Liver (tissue), 8 donors: ENCODE measurements at regions not wholly inside any gene's neighbourhood (a gene's known extent, or its start where the extent isn't known, plus 50 kb on each side); places are given as distances from the start of the nearest gene placed in this dataset.

ENCODE experiments used
- DNase-seq: peaks from one replicate; pipeline ENCODE4 v3.0.0-alpha.2; 2017; ENCODE audit warnings: low spot score
- H3K27ac ChIP-seq, 2 donors: one replicate each; pipeline ENCODE4 v1.7.0; 2013; ENCODE audit warnings: inconsistent platforms in 2 of 2, low read length in 2 of 2, control low read depth in 1 of 2, low read depth in 1 of 2, mild to moderate bottlenecking in 1 of 2
- H3K27me3 ChIP-seq, 4 donors: one replicate each; pipeline versions ENCODE4 v1.6.1 to v1.7.0; 2013; ENCODE audit warnings: low read length in 3 of 4, inconsistent platforms in 1 of 4, mild to moderate bottlenecking in 1 of 4, moderate library complexity in 1 of 4; ENCODE audit not compliant: control insufficient read depth in 4 of 4, insufficient read depth in 4 of 4
- H3K36me3 ChIP-seq, 4 donors: one replicate each; pipeline versions ENCODE4 v1.6.1 to v1.7.0; 2013; ENCODE audit warnings: low read length in 3 of 4, mild to moderate bottlenecking in 3 of 4, low read depth in 1 of 4, moderate library complexity in 1 of 4; ENCODE audit not compliant: control insufficient read depth in 4 of 4, insufficient read depth in 3 of 4
- H3K4me1 ChIP-seq, 4 donors: one replicate each; pipeline versions ENCODE4 v1.6.1 to v1.7.0; 2013; ENCODE audit warnings: low read length in 3 of 4, mild to moderate bottlenecking in 3 of 4, moderate library complexity in 1 of 4; ENCODE audit not compliant: control insufficient read depth in 4 of 4, insufficient read depth in 4 of 4
- H3K4me3 ChIP-seq, 3 donors: one replicate each; pipeline versions ENCODE4 v1.6.1 to v1.7.0; 2013; ENCODE audit warnings: low read length in 3 of 3, control low read depth in 1 of 3, low read depth in 1 of 3, mild to moderate bottlenecking in 1 of 3
- H3K9ac ChIP-seq, 2 donors: one replicate each; pipeline ENCODE4 v1.7.0; 2013; ENCODE audit warnings: low read length in 2 of 2, mild to moderate bottlenecking in 2 of 2, moderate library complexity in 2 of 2, control low read depth in 1 of 2, low read depth in 1 of 2
- H3K9me3 ChIP-seq, 4 donors: one replicate each; pipeline versions ENCODE4 v1.6.1 to v1.7.0; 2013; ENCODE audit warnings: low read length in 3 of 4; ENCODE audit not compliant: control insufficient read depth in 4 of 4
- ATF3 ChIP-seq: IDR thresholded peaks from 2 replicates; pipeline ENCODE4 v1.6.1; 2016; ENCODE audit warnings: antibody characterized with exemption
- CTCF ChIP-seq: fragments of 150-350 bp; IDR thresholded peaks from 2 replicates; pipeline ENCODE4 v1.5.1; 2017; ENCODE audit warnings: improper control_type of control experiment, low read depth, low read length; ENCODE audit not compliant: missing input control
- EGR1 ChIP-seq, 2 donors: IDR thresholded peaks; 2 replicates each; pipeline ENCODE4 v1.6.1; 2016 to 2018; ENCODE audit warnings: antibody characterized with exemption in 2 of 2, low read depth in 2 of 2
- FOXA1 ChIP-seq: IDR thresholded peaks from 2 replicates; pipeline ENCODE4 v1.6.1; 2016; ENCODE audit warnings: antibody characterized with exemption
- FOXA2 ChIP-seq: IDR thresholded peaks from 2 replicates; pipeline ENCODE4 v1.6.1; 2016; ENCODE audit warnings: antibody characterized with exemption
- GABPA ChIP-seq, 2 donors: IDR thresholded peaks in 1 of 2; conservative IDR thresholded peaks in 1 of 2; 2 replicates each; pipeline ENCODE4 v1.6.1; 2016; ENCODE audit warnings: antibody characterized with exemption in 2 of 2, mild to moderate bottlenecking in 1 of 2, moderate library complexity in 1 of 2
- HNF4A ChIP-seq, 2 donors: conservative IDR thresholded peaks; 2 replicates each; pipeline ENCODE4 v1.6.1; 2016; ENCODE audit warnings: antibody characterized with exemption in 2 of 2, mild to moderate bottlenecking in 2 of 2
- HNF4G ChIP-seq: IDR thresholded peaks from 2 replicates; pipeline ENCODE4 v1.6.1; 2016; ENCODE audit warnings: antibody characterized with exemption
- JUND ChIP-seq, 2 donors: IDR thresholded peaks; 2 replicates each; pipeline ENCODE4 v1.6.1; 2016; ENCODE audit warnings: antibody characterized with exemption in 2 of 2
- MAX ChIP-seq: IDR thresholded peaks from 2 replicates; pipeline ENCODE4 v1.6.1; 2016; ENCODE audit warnings: antibody characterized with exemption
- NR2F2 ChIP-seq: IDR thresholded peaks from 2 replicates; pipeline ENCODE4 v1.6.1; 2016; ENCODE audit warnings: antibody characterized with exemption
- RAD21 ChIP-seq, 2 donors: IDR thresholded peaks; 2 replicates each; pipeline ENCODE4 v1.6.1; 2016; ENCODE audit warnings: antibody characterized with exemption in 2 of 2, mild to moderate bottlenecking in 2 of 2
- REST ChIP-seq: IDR thresholded peaks from 2 replicates; pipeline ENCODE4 v1.6.1; 2016; ENCODE audit warnings: antibody characterized with exemption, mild to moderate bottlenecking
- RXRA ChIP-seq, 2 donors: IDR thresholded peaks; 2 replicates each; pipeline ENCODE4 v1.6.1; 2017 to 2018; ENCODE audit warnings: antibody characterized with exemption in 2 of 2, mild to moderate bottlenecking in 1 of 2
- SP1 ChIP-seq: IDR thresholded peaks from 2 replicates; pipeline ENCODE4 v1.6.1; 2018; ENCODE audit warnings: antibody characterized with exemption, mild to moderate bottlenecking
- TAF1 ChIP-seq: conservative IDR thresholded peaks from 2 replicates; pipeline ENCODE4 v1.6.1; 2016; ENCODE audit warnings: antibody characterized with exemption, mild to moderate bottlenecking
- YY1 ChIP-seq: IDR thresholded peaks from 2 replicates; pipeline ENCODE4 v1.6.1; 2016; ENCODE audit warnings: antibody characterized with exemption, mild to moderate bottlenecking
- ZBTB33 ChIP-seq: IDR thresholded peaks from 2 replicates; pipeline ENCODE4 v1.6.1; 2016; ENCODE audit warnings: antibody characterized with exemption
- WGBS: extraction: QIAGEN DNeasy Blood & Tissue Kit; methylation state at CpG from one replicate; pipeline ENCODE4 v1.1.7; 2013; 5-methylcytosine and 5-hydroxymethylcytosine counted together
- donor health status: healthy.
- donor health status: healthy.
- donor health status: healthy.
- donor health status: healthy.
- donor health status: healthy.

DNA sequence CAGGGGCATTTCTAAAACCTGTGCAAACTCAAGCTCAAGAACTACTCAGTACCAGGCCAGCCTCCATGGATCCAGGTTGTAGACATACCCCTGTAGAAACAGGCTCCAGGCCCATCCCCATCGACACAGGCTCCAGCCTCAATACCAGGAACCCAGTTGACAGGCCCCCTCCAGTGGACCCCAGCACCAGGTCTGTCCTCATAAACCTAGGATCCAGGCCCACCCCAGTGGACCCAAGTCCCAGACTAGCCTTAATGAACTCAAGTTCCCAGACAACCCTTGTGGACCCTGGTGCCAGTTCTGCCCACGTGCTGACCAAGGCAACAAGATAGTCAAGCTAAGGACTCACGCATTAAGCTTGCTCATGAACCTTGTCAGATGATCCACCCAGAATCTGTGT lies 476.9 kb downstream of the TBC1D32 start:
- Histone ChIP-seq H3K36me3 (no peaks in the 10 kb centered on the region), H3K4me1 (no peaks in the 10 kb centered on the region), H3K9ac (no peak overlapping the region), H3K9me3 (no peaks in the 10 kb centered on the region), H3K27ac (no peak overlapping the region), H3K4me3 (no peak overlapping the region), H3K27me3 (no peaks in the 10 kb centered on the region)
- 88% methylated on average over 3 of the region's 3 CpGs for WGBS
- TF ChIP-seq YY1 (no peak), CTCF (no peak), GABPA (IDR thresholded peaks at IDR 0.05 in 1 of 2, conservative IDR thresholded peaks at IDR 0.05 in 1 of 2) (no peak)
- DNase-seq = no peak

DNA sequence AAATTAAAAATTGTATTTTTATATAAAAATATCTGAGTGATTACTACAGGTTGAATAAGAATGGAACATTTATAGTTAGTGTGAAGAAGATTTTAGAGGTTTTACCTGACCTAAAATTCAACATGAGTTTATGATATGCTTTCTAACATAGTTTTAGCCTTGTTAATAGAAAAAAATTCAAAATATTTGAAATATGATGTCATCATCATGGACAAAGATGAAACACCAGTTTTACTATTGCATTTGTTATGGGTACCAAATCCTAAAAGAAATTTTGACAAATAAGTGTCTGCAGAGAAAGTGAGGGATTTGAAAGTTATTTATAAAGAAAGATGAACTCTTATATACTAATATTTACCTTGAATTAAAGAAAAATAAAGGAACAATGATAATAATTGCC lies 479.7 kb downstream of the TBC1D32 start:
- Histone ChIP-seq H3K9me3 (no peaks in the 10 kb centered on the region), H3K4me1 (no peaks in the 10 kb centered on the region), H3K9ac (no peak overlapping the region), H3K27me3 (no peaks in the 10 kb centered on the region), H3K27ac (no peak overlapping the region), H3K36me3 (no peaks in the 10 kb centered on the region), H3K4me3 (no peak overlapping the region)
- TF ChIP-seq GABPA (IDR thresholded peaks at IDR 0.05 in 1 of 2, conservative IDR thresholded peaks at IDR 0.05 in 1 of 2) (no peak), CTCF (no peak), TAF1 (no peak), NR2F2 (no peak), HNF4G (no peak), RXRA (IDR thresholded peaks at IDR 0.05) (no peak), ATF3 (no peak), JUND (IDR thresholded peaks at IDR 0.05) (no peak), ZBTB33 (no peak), EGR1 (IDR thresholded peaks at IDR 0.05; ENCODE audit: low read depth in 2 of 2) (no peak), RAD21 (IDR thresholded peaks at IDR 0.05) (no peak), REST (no peak), FOXA2 (no peak), MAX (no peak), SP1 (no peak), HNF4A (conservative IDR thresholded peaks at IDR 0.05) (no peak), FOXA1 (no peak), YY1 (no peak)
- DNase-seq = no peak
